ENCODE measurements at regions not wholly inside any gene's neighbourhood (a gene's known extent, or its start where the extent isn't known, plus 50 kb on each side); places are given as distances from the start of the nearest gene placed in this dataset.

- H3K4me3 ChIP-seq (ENCODE audit: low read depth in 2 of 2, low read length in 2 of 2), result no peak overlapping the region
- no peaks in the 10 kb centered on the region for H3K36me3 ChIP-seq (ENCODE audit: control insufficient read depth, insufficient read depth, low read length)
- H3K9me3 ChIP-seq (ENCODE audit: control insufficient read depth, insufficient read depth, low read depth, low read length), result no peaks in the 10 kb centered on the region
- DNase-seq (ENCODE audit: low read depth, low spot score) (no peak), ATAC-seq (no peak)
- H3K4me1 ChIP-seq (ENCODE audit: control insufficient read depth, insufficient read depth, low read length), result no peaks in the 10 kb centered on the region
- no TSS peak for BruUV-seq (replicated peaks)
- CTCF ChIA-PET, result no interaction called here
- POLR2A ChIA-PET, result no interaction called here
- intact Hi-C loops (cut with micrococcal nuclease; ENCODE audit: unreplicated experiment), result no loop called here
- TF ChIP-seq POLR2AphosphoS5 (IDR thresholded peaks at IDR 0.05; ENCODE audit: low read depth, low read length), result no peak
- TF ChIP-seq CTCF (IDR thresholded peaks at IDR 0.05), result no peak
- TF ChIP-seq SIN3A (IDR thresholded peaks at IDR 0.05; ENCODE audit: borderline replicate concordance, insufficient read depth, low read depth, low read length), result no peak
- no peak for TF ChIP-seq REST (IDR thresholded peaks at IDR 0.05; ENCODE audit: insufficient read depth in 1 of 2, low read depth in 2 of 2, low read length in 1 of 2)
- no peak for TF ChIP-seq TCF7L2 (IDR thresholded peaks at IDR 0.05; ENCODE audit: low read depth, low read length)
- in situ Hi-C loops (cut with HindIII; ENCODE audit: low pct_unique_long_range_greater_than_20kb, low sequenced_read_pairs), result no loop called here
- H3K27me3 ChIP-seq (ENCODE audit: control insufficient read depth, insufficient read depth, low read length), result no peaks in the 10 kb centered on the region
- no peak overlapping the region for H3K27ac ChIP-seq (ENCODE audit: low read length)
Observed at GRCh38 chr21:19807201-19807600, 1191.0 kb upstream of the NCAM2 start.

GRCh38 chr21:19810779-19811178 lies 1187.4 kb upstream of the NCAM2 start:
- TF ChIP-seq POLR2AphosphoS5 (IDR thresholded peaks at IDR 0.05; ENCODE audit: low read depth, low read length) (no peak), REST (IDR thresholded peaks at IDR 0.05; ENCODE audit: insufficient read depth in 1 of 2, low read depth in 2 of 2, low read length in 1 of 2) (no peak), TCF7L2 (IDR thresholded peaks at IDR 0.05; ENCODE audit: low read depth, low read length) (no peak), SIN3A (IDR thresholded peaks at IDR 0.05; ENCODE audit: borderline replicate concordance, insufficient read depth, low read depth, low read length) (no peak), CTCF (IDR thresholded peaks at IDR 0.05) (no peak)
- ChIA-PET POLR2A (no interaction called here), CTCF (no interaction called here)
- in situ Hi-C loops (cut with HindIII; ENCODE audit: low pct_unique_long_range_greater_than_20kb, low sequenced_read_pairs) (no loop called here), intact Hi-C loops (cut with micrococcal nuclease; ENCODE audit: unreplicated experiment) (no loop called here)
- Histone ChIP-seq H3K36me3 (ENCODE audit: control insufficient read depth, insufficient read depth, low read length) (no peaks in the 10 kb centered on the region), H3K27me3 (ENCODE audit: control insufficient read depth, insufficient read depth, low read length) (no peaks in the 10 kb centered on the region), H3K4me1 (ENCODE audit: control insufficient read depth, insufficient read depth, low read length) (no peaks in the 10 kb centered on the region), H3K9me3 (ENCODE audit: control insufficient read depth, insufficient read depth, low read depth, low read length) (no peaks in the 10 kb centered on the region), H3K4me3 (ENCODE audit: low read depth in 2 of 2, low read length in 2 of 2) (no peak overlapping the region), H3K27ac (ENCODE audit: low read length) (no peak overlapping the region)
- DNase-seq (ENCODE audit: low read depth, low spot score), result no peak
- ATAC-seq, result no peak
- BruUV-seq (replicated peaks), result no TSS peak
